H9 (cell line): ENCODE measurements at regions not wholly inside any gene's neighbourhood (a gene's known extent, or its start where the extent isn't known, plus 50 kb on each side); places are given as distances from the start of the nearest gene placed in this dataset.

Experiments used
- DNase-seq: peaks from one replicate; pipeline ENCODE4 v3.0.0-alpha.2; 2017
- H2AFZ ChIP-seq: one replicate; pipeline ENCODE4 v1.6.1; 2013; ENCODE audit warnings: mild to moderate bottlenecking, low read length, control low read depth, moderate library complexity
- H2AK5ac ChIP-seq: 2 replicates; pipeline ENCODE4 v1.6.1; 2013; ENCODE audit warnings: low read length, control low read depth, mixed read lengths; ENCODE audit not compliant: insufficient read length
- H2BK120ac ChIP-seq: one replicate; pipeline ENCODE4 v1.6.1; 2013; ENCODE audit warnings: low read depth, mild to moderate bottlenecking, low read length, control low read depth, inconsistent platforms; ENCODE audit not compliant: poor library complexity, severe bottlenecking
- H2BK12ac ChIP-seq: 2 replicates; pipeline ENCODE4 v1.6.1; 2013; ENCODE audit warnings: low read length, control low read depth, mixed read lengths, low read depth; ENCODE audit not compliant: insufficient read length
- H2BK15ac ChIP-seq: 2 replicates; pipeline ENCODE4 v1.6.1; 2013; ENCODE audit warnings: low read depth, low read length, control low read depth
- H2BK20ac ChIP-seq: one replicate; pipeline ENCODE4 v1.6.1; 2013; ENCODE audit warnings: low read depth, mild to moderate bottlenecking, low read length, control low read depth, inconsistent platforms; ENCODE audit not compliant: poor library complexity, severe bottlenecking
- H2BK5ac ChIP-seq: 2 replicates; pipeline ENCODE4 v1.6.1; 2013; ENCODE audit warnings: low read length, control low read depth, mixed read lengths; ENCODE audit not compliant: insufficient read length
- H3K14ac ChIP-seq: 2 replicates; pipeline ENCODE4 v1.6.1; 2013; ENCODE audit warnings: low read length, control low read depth; ENCODE audit not compliant: insufficient read depth
- H3K18ac ChIP-seq: 2 replicates; pipeline ENCODE4 v1.6.1; 2013; ENCODE audit warnings: low read depth, mild to moderate bottlenecking, mixed read lengths, low read length, control low read depth; ENCODE audit not compliant: insufficient read length
- H3K23ac ChIP-seq: 2 replicates; pipeline ENCODE4 v1.6.1; 2013; ENCODE audit warnings: low read length, control low read depth, mixed read lengths, low read depth; ENCODE audit not compliant: insufficient read length
- H3K23me2 ChIP-seq: 2 replicates; pipeline ENCODE4 v1.6.1; 2013; ENCODE audit warnings: low read depth, mild to moderate bottlenecking, mixed read lengths, low read length, control low read depth; ENCODE audit not compliant: insufficient read length, poor library complexity, severe bottlenecking
- H3K27ac ChIP-seq: 2 replicates; pipeline ENCODE4 v1.5.1; 2013; ENCODE audit warnings: low read length, control low read depth, mixed read lengths, low read depth; ENCODE audit not compliant: insufficient read length
- H3K27me3 ChIP-seq: 2 replicates; pipeline ENCODE4 v1.6.1; 2013; ENCODE audit warnings: low read length, control low read depth, inconsistent platforms; ENCODE audit not compliant: insufficient read depth
- H3K4ac ChIP-seq: 2 replicates; pipeline ENCODE4 v1.6.1; 2013; ENCODE audit warnings: low read depth, mild to moderate bottlenecking, control low read depth, inconsistent platforms, low read length, moderate library complexity
- H3K4me1 ChIP-seq: 2 replicates; pipeline ENCODE4 v1.6.1; 2013; ENCODE audit warnings: low read length, control low read depth, inconsistent platforms; ENCODE audit not compliant: insufficient read depth
- H3K4me2 ChIP-seq: 2 replicates; pipeline ENCODE4 v1.6.1; 2013; ENCODE audit warnings: low read length, control low read depth, mixed read lengths; ENCODE audit not compliant: insufficient read length, insufficient read depth
- H3K56ac ChIP-seq: 2 replicates; pipeline ENCODE4 v1.6.1; 2013; ENCODE audit warnings: low read depth, mild to moderate bottlenecking, mixed read lengths, low read length, control low read depth; ENCODE audit not compliant: insufficient read length
- H3K79me1 ChIP-seq: 2 replicates; pipeline ENCODE4 v1.6.1; 2013; ENCODE audit warnings: low read depth, mild to moderate bottlenecking, moderate library complexity, low read length, control low read depth, inconsistent platforms; ENCODE audit not compliant: insufficient read depth, poor library complexity, severe bottlenecking
- H3K79me2 ChIP-seq: 2 replicates; pipeline ENCODE4 v1.6.1; 2013; ENCODE audit warnings: low read length, control low read depth, inconsistent platforms; ENCODE audit not compliant: insufficient read depth
- H3K9ac ChIP-seq: 2 replicates; pipeline ENCODE4 v1.6.1; 2013; ENCODE audit warnings: low read length, control low read depth, mixed read lengths; ENCODE audit not compliant: insufficient read length; ENCODE audit errors: extremely low read depth
- H3K9me3 ChIP-seq: one replicate; pipeline ENCODE4 v1.6.1; 2013; ENCODE audit warnings: low read depth, low read length, inconsistent platforms; ENCODE audit not compliant: control insufficient read depth
- H3T11ph ChIP-seq: one replicate; pipeline ENCODE4 v1.6.1; 2013; ENCODE audit warnings: mild to moderate bottlenecking, low read length, control low read depth, inconsistent platforms
- H4K20me1 ChIP-seq: one replicate; pipeline ENCODE4 v1.6.1; 2013; ENCODE audit not compliant: control insufficient read depth, insufficient read length, insufficient read depth
- H4K5ac ChIP-seq: 2 replicates; pipeline ENCODE4 v1.6.1; 2013; ENCODE audit warnings: low read depth, mild to moderate bottlenecking, mixed read lengths, low read length, control low read depth; ENCODE audit not compliant: insufficient read length
- H4K8ac ChIP-seq: replicated peaks from 2 replicates; pipeline ENCODE4 v1.6.1; 2013; ENCODE audit warnings: low read length, control low read depth, mixed read lengths, low read depth; ENCODE audit not compliant: insufficient read length
- H4K91ac ChIP-seq: 2 replicates; pipeline ENCODE4 v1.6.1; 2013; ENCODE audit warnings: low read depth, mild to moderate bottlenecking, moderate library complexity, mixed read lengths, low read length, control low read depth; ENCODE audit not compliant: insufficient read length
- H3K27ac Mint-ChIP-seq, 3 experiments: 2 replicates in 2 of 3; 3 replicates in 1 of 3; pipeline ENCODE4 v1.8.0; 2020 to 2021; ENCODE audit warnings: mixed read lengths in 3 of 3, mild to moderate bottlenecking in 1 of 3, moderate library complexity in 1 of 3
- H3K27me3 Mint-ChIP-seq: 2 replicates; pipeline ENCODE4 v1.8.0; 2021; ENCODE audit warnings: low read depth, mild to moderate bottlenecking, moderate library complexity, mixed read lengths
- H3K36me3 Mint-ChIP-seq, 3 experiments: 2 replicates in 2 of 3; 3 replicates in 1 of 3; pipeline ENCODE4 v1.8.0; 2020 to 2021; ENCODE audit warnings: low read depth in 3 of 3, mixed read lengths in 3 of 3; ENCODE audit not compliant: insufficient read depth in 1 of 3
- H3K4me1 Mint-ChIP-seq, 2 experiments: 2 replicates each; pipeline ENCODE4 v1.8.0; 2020; ENCODE audit warnings: mixed read lengths in 2 of 2
- H3K4me3 Mint-ChIP-seq, 2 experiments: 2 replicates in 1 of 2; 3 replicates in 1 of 2; pipeline ENCODE4 v1.8.0; 2020 to 2021; ENCODE audit warnings: mild to moderate bottlenecking in 2 of 2, mixed read lengths in 2 of 2, moderate library complexity in 1 of 2
- H3K9me3 Mint-ChIP-seq, 2 experiments: 2 replicates in 1 of 2; 3 replicates in 1 of 2; pipeline ENCODE4 v1.8.0; 2020; ENCODE audit warnings: mild to moderate bottlenecking in 2 of 2, mixed read lengths in 2 of 2, moderate library complexity in 1 of 2
- WGBS: extraction: QIAGEN DNeasy Blood & Tissue Kit; methylation state at CpG from one replicate; pipeline ENCODE4 v1.1.7; 2013; ENCODE audit warnings: missing lambda C conversion rate, low lambda C conversion rate, mixed read lengths; ENCODE audit not compliant: insufficient read length; ENCODE audit errors: extremely low coverage; 5-methylcytosine and 5-hydroxymethylcytosine counted together
- TF ChIP-seq, protein P1 (sequence below): fragments of 200-600 bp; sonication (generic); conservative IDR thresholded peaks from 3 replicates; pipeline ENCODE4 v1.8.0; 2021; ENCODE audit warnings: antibody characterized with exemption, mild to moderate bottlenecking

DNA sequence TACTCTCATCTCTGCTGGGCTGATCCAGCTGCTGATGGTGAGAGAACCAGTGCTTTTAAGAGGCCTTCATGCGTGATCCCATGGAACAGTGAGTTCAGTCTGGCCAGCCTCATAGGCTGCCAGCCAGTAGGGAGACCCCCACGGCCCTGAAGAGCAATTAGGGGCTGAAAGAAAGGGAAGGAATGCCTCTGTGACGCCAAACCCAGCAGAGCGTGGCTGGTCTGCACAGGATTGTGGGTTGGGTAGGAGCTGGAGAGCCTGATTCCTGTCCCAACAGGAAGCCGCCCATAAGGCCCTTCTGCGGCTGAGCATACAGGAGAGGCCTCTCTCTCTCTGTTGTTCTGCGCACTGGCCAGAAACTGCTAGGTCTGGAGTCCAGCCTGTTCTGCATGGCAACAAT, 181.5 kb upstream of the E2F8 start:
- H3K79me2 ChIP-seq, result no peaks in the 10 kb centered on the region
- no peak overlapping the region for H3K4me2 ChIP-seq
- peaks cover 7% of the 10 kb centered on the region for H3K27me3 Mint-ChIP-seq
- H2BK5ac ChIP-seq, result no peak overlapping the region
- no CpG with 5 or more reads among the region's 7 CpGs for WGBS
- no peak overlapping the region for H3K4ac ChIP-seq
- no peak overlapping the region for H2AK5ac ChIP-seq
- no peak overlapping the region for H2BK15ac ChIP-seq
- no peaks in the 10 kb centered on the region for H3K23me2 ChIP-seq
- TF ChIP-seq, protein P1, sequence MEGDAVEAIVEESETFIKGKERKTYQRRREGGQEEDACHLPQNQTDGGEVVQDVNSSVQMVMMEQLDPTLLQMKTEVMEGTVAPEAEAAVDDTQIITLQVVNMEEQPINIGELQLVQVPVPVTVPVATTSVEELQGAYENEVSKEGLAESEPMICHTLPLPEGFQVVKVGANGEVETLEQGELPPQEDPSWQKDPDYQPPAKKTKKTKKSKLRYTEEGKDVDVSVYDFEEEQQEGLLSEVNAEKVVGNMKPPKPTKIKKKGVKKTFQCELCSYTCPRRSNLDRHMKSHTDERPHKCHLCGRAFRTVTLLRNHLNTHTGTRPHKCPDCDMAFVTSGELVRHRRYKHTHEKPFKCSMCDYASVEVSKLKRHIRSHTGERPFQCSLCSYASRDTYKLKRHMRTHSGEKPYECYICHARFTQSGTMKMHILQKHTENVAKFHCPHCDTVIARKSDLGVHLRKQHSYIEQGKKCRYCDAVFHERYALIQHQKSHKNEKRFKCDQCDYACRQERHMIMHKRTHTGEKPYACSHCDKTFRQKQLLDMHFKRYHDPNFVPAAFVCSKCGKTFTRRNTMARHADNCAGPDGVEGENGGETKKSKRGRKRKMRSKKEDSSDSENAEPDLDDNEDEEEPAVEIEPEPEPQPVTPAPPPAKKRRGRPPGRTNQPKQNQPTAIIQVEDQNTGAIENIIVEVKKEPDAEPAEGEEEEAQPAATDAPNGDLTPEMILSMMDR, result no peak
- no peak overlapping the region for H2AFZ ChIP-seq
- no peak overlapping the region for H4K8ac ChIP-seq
- no peak overlapping the region for H2BK20ac ChIP-seq
- no peak overlapping the region for H3K18ac ChIP-seq
- H3K36me3 Mint-ChIP-seq, result peaks cover 0 to 3% (median 0%) of the 10 kb centered on the region in 3 experiments; a peak in 1 of 7 replicates
- no peak overlapping the region for H3K4me3 Mint-ChIP-seq
- H3K27me3 ChIP-seq, result no peaks in the 10 kb centered on the region
- no peak overlapping the region for H3K56ac ChIP-seq
- no peak for DNase-seq
- no peak overlapping the region for H4K91ac ChIP-seq
- H3K23ac ChIP-seq, result no peak overlapping the region
- no peak overlapping the region for H2BK120ac ChIP-seq
- peaks cover 0 to 10% of the 10 kb centered on the region in 2 experiments; a peak in 2 of 4 replicates for H3K4me1 Mint-ChIP-seq
- H4K20me1 ChIP-seq, result no peaks in the 10 kb centered on the region
- H3K79me1 ChIP-seq, result no peaks in the 10 kb centered on the region
- H3K27ac Mint-ChIP-seq, result no peak overlapping the region
- H3K4me1 ChIP-seq, result no peaks in the 10 kb centered on the region
- H3K9me3 Mint-ChIP-seq, result peaks cover under 1 to 2% of the 10 kb centered on the region in 2 experiments; a peak in 3 of 5 replicates
- no peaks in the 10 kb centered on the region for H3K9me3 ChIP-seq
- H3K14ac ChIP-seq, result no peak overlapping the region; the same call in 1 of the 2 replicates
- H4K5ac ChIP-seq, result no peak overlapping the region
- H3T11ph ChIP-seq, result no peak overlapping the region
- no peak overlapping the region for H2BK12ac ChIP-seq
- H3K9ac ChIP-seq, result no peak overlapping the region
- H3K27ac ChIP-seq, result no peak overlapping the region
